ENCODE measurements at regions not wholly inside any gene's neighbourhood (a gene's known extent, or its start where the extent isn't known, plus 50 kb on each side); places are given as distances from the start of the nearest gene placed in this dataset.

DNA sequence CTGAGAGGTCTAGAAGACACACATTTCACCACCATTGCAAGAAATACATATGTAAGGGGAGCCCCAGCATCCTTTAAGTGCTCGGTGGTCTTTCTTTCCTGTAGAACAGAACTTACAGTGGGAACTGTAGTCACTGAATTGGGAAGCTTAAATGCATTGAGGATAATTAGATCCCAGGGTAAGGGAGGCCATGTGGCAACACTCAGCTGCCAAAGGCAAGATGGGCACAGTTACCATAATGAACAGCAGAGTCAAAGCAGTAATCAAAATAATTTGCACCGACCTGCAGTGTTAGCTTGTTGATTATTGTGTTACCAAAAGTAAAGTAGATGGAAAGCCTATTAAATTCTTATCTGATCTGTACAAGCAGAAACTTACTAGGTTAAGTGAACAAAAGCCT lies 291.2 kb upstream of the PCDH20 start:
- Histone ChIP-seq H3K36me3 (replicated peaks in 1 of 2; ENCODE audit: insufficient read depth in 1 of 2, low read depth in 2 of 2) (no peaks in the 10 kb centered on the region), H3K27me3 (no peaks in the 10 kb centered on the region), H3K4me3 (no peak overlapping the region), H3K9me3 (no peaks in the 10 kb centered on the region), H3K27ac (no peak overlapping the region), H3K4me1 (no peaks in the 10 kb centered on the region)
- intact Hi-C loops (cut with DNase I), result no loop called here
- WGBS, 2 donors, result 58 to 59% methylated on average over 2 of the region's 2 CpGs
- DNase-seq (no peak), ATAC-seq (no peak)
- no peak for TF ChIP-seq POLR2A (IDR thresholded peaks at IDR 0.05)
- TF ChIP-seq, protein P1, sequence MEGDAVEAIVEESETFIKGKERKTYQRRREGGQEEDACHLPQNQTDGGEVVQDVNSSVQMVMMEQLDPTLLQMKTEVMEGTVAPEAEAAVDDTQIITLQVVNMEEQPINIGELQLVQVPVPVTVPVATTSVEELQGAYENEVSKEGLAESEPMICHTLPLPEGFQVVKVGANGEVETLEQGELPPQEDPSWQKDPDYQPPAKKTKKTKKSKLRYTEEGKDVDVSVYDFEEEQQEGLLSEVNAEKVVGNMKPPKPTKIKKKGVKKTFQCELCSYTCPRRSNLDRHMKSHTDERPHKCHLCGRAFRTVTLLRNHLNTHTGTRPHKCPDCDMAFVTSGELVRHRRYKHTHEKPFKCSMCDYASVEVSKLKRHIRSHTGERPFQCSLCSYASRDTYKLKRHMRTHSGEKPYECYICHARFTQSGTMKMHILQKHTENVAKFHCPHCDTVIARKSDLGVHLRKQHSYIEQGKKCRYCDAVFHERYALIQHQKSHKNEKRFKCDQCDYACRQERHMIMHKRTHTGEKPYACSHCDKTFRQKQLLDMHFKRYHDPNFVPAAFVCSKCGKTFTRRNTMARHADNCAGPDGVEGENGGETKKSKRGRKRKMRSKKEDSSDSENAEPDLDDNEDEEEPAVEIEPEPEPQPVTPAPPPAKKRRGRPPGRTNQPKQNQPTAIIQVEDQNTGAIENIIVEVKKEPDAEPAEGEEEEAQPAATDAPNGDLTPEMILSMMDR (IDR thresholded peaks at IDR 0.05), result no peak

DNA sequence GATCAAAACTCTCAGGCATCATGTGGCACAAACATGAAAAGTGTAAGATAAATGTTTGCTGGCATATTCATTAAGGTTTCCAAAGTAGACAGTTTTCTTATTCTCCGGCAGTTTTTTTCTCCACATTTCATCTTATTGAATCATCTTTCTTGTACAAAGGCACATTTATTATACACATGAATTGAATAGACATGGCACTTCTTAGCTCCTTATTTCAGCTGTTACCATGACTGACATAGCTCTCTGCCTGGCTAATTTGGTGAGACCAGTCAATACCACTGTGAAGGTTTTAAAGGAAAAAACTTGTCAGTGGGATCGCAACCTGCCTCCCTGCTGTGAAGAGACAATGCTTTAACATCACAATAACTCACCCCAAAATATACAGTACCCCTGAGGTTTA lies 285.0 kb upstream of the PCDH20 start:
- Histone ChIP-seq H3K4me1 (no peaks in the 10 kb centered on the region), H3K4me3 (no peak overlapping the region), H3K36me3 (replicated peaks in 1 of 2; ENCODE audit: insufficient read depth in 1 of 2, low read depth in 2 of 2) (no peaks in the 10 kb centered on the region), H3K27ac (no peak overlapping the region), H3K9me3 (no peaks in the 10 kb centered on the region), H3K27me3 (no peaks in the 10 kb centered on the region)
- no peak for DNase-seq
- TF ChIP-seq, protein P1 (IDR thresholded peaks at IDR 0.05), result no peak
- no peak for TF ChIP-seq POLR2A (IDR thresholded peaks at IDR 0.05)
- WGBS, 2 donors, result 62 to 72% methylated on average over 2 of the region's 2 CpGs
- intact Hi-C loops (cut with DNase I), result no loop called here
- ATAC-seq, result no peak

DNA sequence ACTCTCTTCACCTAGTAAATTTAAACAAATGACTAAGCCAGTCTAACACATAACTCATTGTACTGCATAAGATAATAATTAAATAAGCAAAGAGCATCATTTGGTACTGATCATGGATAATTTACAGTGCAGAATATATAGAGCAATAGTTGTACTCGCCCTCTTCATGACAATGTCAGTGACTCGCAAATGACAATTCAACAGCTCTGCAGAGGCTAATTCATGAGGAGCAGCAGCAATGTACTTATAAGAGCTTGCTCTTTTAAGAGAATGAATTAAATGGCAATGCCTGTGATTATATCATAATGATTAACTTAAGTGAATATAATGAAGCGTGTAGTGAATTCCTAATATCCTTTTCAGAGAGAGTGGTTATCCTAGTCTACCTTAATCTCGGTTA lies 284.5 kb upstream of the PCDH20 start:
- Histone ChIP-seq H3K27me3 (no peaks in the 10 kb centered on the region), H3K27ac (no peak overlapping the region), H3K4me1 (no peaks in the 10 kb centered on the region), H3K4me3 (no peak overlapping the region), H3K9me3 (no peaks in the 10 kb centered on the region), H3K36me3 (replicated peaks in 1 of 2; ENCODE audit: insufficient read depth in 1 of 2, low read depth in 2 of 2) (no peaks in the 10 kb centered on the region)
- 62 to 69% methylated on average over 4 of the region's 4 CpGs for WGBS, 2 donors
- intact Hi-C loops (cut with DNase I), result no loop called here
- TF ChIP-seq POLR2A (IDR thresholded peaks at IDR 0.05), result no peak
- TF ChIP-seq, protein P1 (IDR thresholded peaks at IDR 0.05), result no peak
- no peak for ATAC-seq
- no peak for DNase-seq

DNA sequence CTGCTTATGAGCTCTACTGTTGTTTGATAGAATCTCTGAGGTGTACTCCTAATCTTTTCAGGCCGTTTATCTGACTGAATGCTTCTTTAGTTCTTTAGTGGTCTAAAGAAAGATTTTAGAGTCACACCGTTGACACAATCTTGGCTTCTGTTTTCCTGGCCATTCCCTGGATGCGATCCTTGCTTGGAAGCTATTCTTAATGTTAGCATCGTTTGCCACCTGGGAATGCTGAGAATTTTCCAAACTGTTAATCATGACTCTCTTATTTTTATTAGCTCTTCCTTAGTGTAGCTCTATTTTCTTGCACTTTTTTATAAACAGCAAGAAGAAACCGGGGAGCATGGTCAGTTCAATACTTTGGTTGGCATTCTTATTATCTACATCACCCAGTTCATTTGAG lies 281.0 kb upstream of the PCDH20 start:
- DNase-seq, result no peak
- TF ChIP-seq, protein P1 (IDR thresholded peaks at IDR 0.05), result no peak
- no peak for TF ChIP-seq POLR2A (IDR thresholded peaks at IDR 0.05)
- H3K27me3 ChIP-seq, result no peaks in the 10 kb centered on the region
- H3K4me3 ChIP-seq, result no peak overlapping the region
- 50 to 62% methylated on average over 5 of the region's 5 CpGs for WGBS, 2 donors
- H3K4me1 ChIP-seq, result no peaks in the 10 kb centered on the region
- H3K9me3 ChIP-seq, result no peaks in the 10 kb centered on the region
- H3K27ac ChIP-seq, result no peak overlapping the region
- no peaks in the 10 kb centered on the region for H3K36me3 ChIP-seq (replicated peaks in 1 of 2; ENCODE audit: insufficient read depth in 1 of 2, low read depth in 2 of 2)
- ATAC-seq, result no peak
- intact Hi-C loops (cut with DNase I), result no loop called here

DNA sequence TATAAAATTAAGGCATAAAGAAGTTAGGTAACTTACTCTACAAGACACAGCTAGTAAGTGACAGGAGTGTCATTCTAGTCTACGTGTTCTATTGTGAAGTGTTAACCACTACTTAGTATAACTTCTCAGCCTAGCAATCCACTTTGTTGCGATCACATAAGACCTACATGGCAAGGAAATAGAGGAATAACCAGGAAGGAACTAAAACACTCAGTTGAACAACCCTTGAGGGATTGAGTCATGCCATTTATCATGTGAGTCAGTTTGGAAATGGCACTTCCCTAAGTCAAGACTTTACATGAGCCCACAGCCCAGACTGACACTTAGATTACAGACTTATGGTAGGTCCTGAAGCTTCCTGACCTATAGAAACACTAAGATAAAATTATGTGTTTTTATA lies 279.5 kb upstream of the PCDH20 start:
- ATAC-seq, result no peak
- Histone ChIP-seq H3K4me3 (no peak overlapping the region), H3K9me3 (no peaks in the 10 kb centered on the region), H3K36me3 (replicated peaks in 1 of 2; ENCODE audit: insufficient read depth in 1 of 2, low read depth in 2 of 2) (no peaks in the 10 kb centered on the region), H3K27me3 (no peaks in the 10 kb centered on the region), H3K4me1 (no peaks in the 10 kb centered on the region), H3K27ac (no peak overlapping the region)
- no peak for DNase-seq
- TF ChIP-seq POLR2A (IDR thresholded peaks at IDR 0.05), result no peak
- TF ChIP-seq, protein P1 (IDR thresholded peaks at IDR 0.05), result no peak
- intact Hi-C loops (cut with DNase I), result no loop called here
- 52 to 68% methylated on average over 2 of the region's 2 CpGs for WGBS, 2 donors
